A673 (cell line): ENCODE measurements at regions not wholly inside any gene's neighbourhood (a gene's known extent, or its start where the extent isn't known, plus 50 kb on each side); places are given as distances from the start of the nearest gene placed in this dataset.
"Not testable (repeated sequence)": the region's sequence is repeated elsewhere in the genome, so short reads cannot be mapped to it uniquely, and the experiment has no call there.

Experiments
- BruUV-seq: library from RNA; stranded (reverse); fragments of 400-500 nt; replicated peaks from 2 replicates; lab custom pipeline; 2021; lab: Mats Ljungman, UMichigan
- CTCF ChIA-PET: fragments of 300-600 bp; sonication (Branson Sonifier 250); formaldehyde crosslinking; loops from one replicate; lab custom pipeline; 2022; ENCODE audit warnings: antibody characterized with exemption; lab: Charles Lee
- POLR2A ChIA-PET: fragments of 300-600 bp; sonication (Branson Sonifier 250); formaldehyde crosslinking; loops from one replicate; lab custom pipeline; 2022; ENCODE audit warnings: antibody characterized with exemption; ENCODE audit not compliant: low non-redundant PET; lab: Charles Lee
- DNase-seq: peaks from one replicate; pipeline ENCODE4 v3.0.0-alpha.2; 2015; ENCODE audit warnings: low spot score
- H3K27ac ChIP-seq: fragments of 200-600 bp; sonication (generic); 2 replicates; pipeline ENCODE4 v1.5.1; 2016; ENCODE audit warnings: mixed run types, low read depth, mild to moderate bottlenecking, mixed read lengths, antibody characterized with exemption, low read length; ENCODE audit not compliant: poor library complexity, severe bottlenecking
- H3K27me3 ChIP-seq: fragments of 200-600 bp; sonication (generic); replicated peaks from 2 replicates; pipeline ENCODE4 v1.6.1; 2017; ENCODE audit warnings: mixed run types, low read depth, mild to moderate bottlenecking, mixed read lengths, antibody characterized with exemption, low read length; ENCODE audit not compliant: insufficient read depth, poor library complexity
- H3K36me3 ChIP-seq: fragments of 200-600 bp; sonication (generic); 2 replicates; pipeline ENCODE4 v1.6.1; 2016; ENCODE audit warnings: mixed run types, mild to moderate bottlenecking, mixed read lengths, antibody characterized with exemption, low read length; ENCODE audit not compliant: insufficient read depth, poor library complexity, severe bottlenecking
- H3K4me1 ChIP-seq: fragments of 200-600 bp; sonication (generic); 2 replicates; pipeline ENCODE4 v1.6.1; 2017; ENCODE audit warnings: mixed run types, mild to moderate bottlenecking, mixed read lengths, antibody characterized with exemption, low read length; ENCODE audit not compliant: insufficient read depth, poor library complexity, severe bottlenecking
- H3K4me3 ChIP-seq: fragments of 200-600 bp; sonication (generic); 2 replicates; pipeline ENCODE4 v1.5.1; 2016; ENCODE audit warnings: low read depth, mixed run types, mild to moderate bottlenecking, mixed read lengths, low read length; ENCODE audit not compliant: poor library complexity, severe bottlenecking
- H3K9me3 ChIP-seq: fragments of 200-600 bp; sonication (generic); 2 replicates; pipeline ENCODE4 v1.6.1; 2016; ENCODE audit warnings: mixed run types, low read depth, mild to moderate bottlenecking, mixed read lengths, antibody characterized with exemption, low read length; ENCODE audit not compliant: poor library complexity, severe bottlenecking
- CTCF ChIP-seq: fragments of 300-800, 200-600 bp; sonication (generic); conservative IDR thresholded peaks from 2 replicates; pipeline ENCODE4 v1.5.1; 2017; ENCODE audit warnings: low read depth, mild to moderate bottlenecking, antibody characterized with exemption, low read length, moderate library complexity, mixed read lengths
- EZH2 ChIP-seq: fragments of 200-600 bp; sonication (generic); IDR thresholded peaks from 2 replicates; pipeline ENCODE4 v1.6.1; 2017; ENCODE audit warnings: borderline replicate concordance, low read depth, mild to moderate bottlenecking, mixed read lengths, antibody characterized with exemption, low read length; ENCODE audit not compliant: poor library complexity, severe bottlenecking
- intact Hi-C: fragments of 100-400 bp; cut with micrococcal nuclease; formaldehyde crosslinking; loops from one replicate; pipeline ENCODE4 v1.10.0; 2022; ENCODE audit not compliant: unreplicated experiment

GRCh38 chr7:113504142-113504541 is 385.8 kb upstream of the SMIM30 start:
- BruUV-seq = no TSS peak
- intact Hi-C loops = no loop called here
- ChIA-PET CTCF (no interaction called here), POLR2A (no interaction called here)
- Histone ChIP-seq H3K4me1 (no peaks in the 10 kb centered on the region), H3K36me3 (no peaks in the 10 kb centered on the region), H3K4me3 (no peak overlapping the region), H3K27me3 (no peaks in the 10 kb centered on the region), H3K9me3 (no peaks in the 10 kb centered on the region), H3K27ac (no peak overlapping the region)
- DNase-seq = no peak
- TF ChIP-seq CTCF (no peak), EZH2 (no peak)

- POLR2A ChIA-PET, CTCF ChIA-PET, H3K4me1 ChIP-seq, intact Hi-C loops, BruUV-seq, H3K27ac ChIP-seq, H3K4me3 ChIP-seq, H3K27me3 ChIP-seq, H3K9me3 ChIP-seq, H3K36me3 ChIP-seq, DNase-seq: not testable (repeated sequence)
These were observed 378.2 kb upstream of the SMIM30 start for GRCh38 chr7:113496586-113496985.

- intact Hi-C loops, CTCF ChIA-PET, H3K27ac ChIP-seq, H3K9me3 ChIP-seq, H3K4me1 ChIP-seq, POLR2A ChIA-PET, H3K36me3 ChIP-seq, BruUV-seq, H3K4me3 ChIP-seq, DNase-seq, H3K27me3 ChIP-seq: not testable (repeated sequence)
These were observed 376.6 kb upstream of the SMIM30 start for GRCh38 chr7:113494797-113495566.

GRCh38 chr7:113491305-113491704 is 373.0 kb upstream of the SMIM30 start:
- ChIA-PET CTCF (no interaction called here), POLR2A (no interaction called here)
- H3K4me1 ChIP-seq = no peaks in the 10 kb centered on the region
- DNase-seq = no peak
- no peaks in the 10 kb centered on the region for H3K27me3 ChIP-seq
- H3K9me3 ChIP-seq = no peaks in the 10 kb centered on the region
- H3K27ac ChIP-seq = no peak overlapping the region
- no peak for TF ChIP-seq CTCF
- TF ChIP-seq EZH2 = no peak
- intact Hi-C loops = no loop called here
- no peaks in the 10 kb centered on the region for H3K36me3 ChIP-seq
- H3K4me3 ChIP-seq = no peak overlapping the region
- no TSS peak for BruUV-seq
